ENCODE measurements at regions not wholly inside any gene's neighbourhood (a gene's known extent, or its start where the extent isn't known, plus 50 kb on each side); places are given as distances from the start of the nearest gene placed in this dataset.
"Not testable (repeated sequence)": the region's sequence is repeated elsewhere in the genome, so short reads cannot be mapped to it uniquely, and the experiment has no call there.

DNA sequence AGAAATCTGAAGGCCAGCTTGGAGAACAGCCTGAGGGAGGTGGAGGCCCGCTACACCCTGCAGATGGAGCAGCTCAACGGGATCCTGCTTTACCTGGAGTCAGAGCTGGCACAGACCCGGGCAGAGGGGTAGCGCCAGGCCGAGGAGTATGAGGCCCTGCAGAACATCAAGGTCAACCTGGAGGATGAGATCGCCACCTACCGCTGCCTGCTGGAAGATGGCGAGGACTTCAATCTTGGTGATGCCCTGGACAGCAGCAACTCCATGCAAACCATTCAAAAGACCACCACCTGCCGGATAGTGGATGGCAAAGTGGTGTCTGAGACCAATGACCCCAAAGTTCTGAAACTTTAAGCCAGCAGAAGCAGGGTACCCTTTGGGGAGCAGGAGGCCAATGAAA, 318.4 kb downstream of the ZFHX3 start:
- DNase-seq (ENCODE audit: low spot score), result not testable (repeated sequence)

DNA sequence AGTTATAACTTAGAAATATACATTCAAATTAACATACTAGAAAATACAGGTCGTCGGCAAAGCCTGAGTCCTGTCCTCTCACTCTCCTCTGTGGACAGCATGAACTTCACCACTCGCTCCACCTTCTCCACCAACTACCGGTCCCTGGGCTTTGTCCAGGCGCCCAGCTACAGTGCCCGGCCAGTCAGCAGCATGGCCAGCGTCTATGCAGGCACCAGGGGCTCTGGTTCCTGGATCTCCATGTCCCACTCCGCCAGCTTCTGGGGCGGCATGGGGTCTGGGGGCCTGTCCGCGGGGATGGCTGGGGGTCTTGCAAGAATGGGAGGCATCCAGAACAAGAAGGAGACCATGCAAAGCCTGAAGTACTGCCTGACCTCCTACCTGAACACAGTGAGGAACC, 319.4 kb downstream of the ZFHX3 start:
- no peak for DNase-seq (ENCODE audit: low spot score)

DNA sequence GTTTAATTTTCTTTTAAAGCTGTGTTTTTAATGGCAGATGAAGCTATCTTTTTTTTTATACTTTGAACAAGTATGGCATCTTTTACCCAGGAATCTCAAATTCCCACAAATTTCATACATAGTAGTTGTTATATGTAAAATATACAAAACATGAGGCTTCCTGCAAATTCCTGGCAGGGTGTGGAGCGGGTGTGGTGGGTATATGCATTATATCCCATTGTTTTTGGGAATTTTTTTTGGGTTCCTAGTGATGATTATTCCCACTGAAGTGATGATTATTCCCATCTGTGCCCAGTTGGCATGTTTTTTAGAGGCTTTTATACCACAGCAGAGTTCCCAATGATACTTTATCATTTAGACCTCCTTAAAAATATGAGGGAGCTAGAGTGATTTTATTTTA, 320.4 kb downstream of the ZFHX3 start:
- no peak for DNase-seq (ENCODE audit: low spot score)

- no peak for DNase-seq (ENCODE audit: low spot score)
These were observed 322.3 kb downstream of the ZFHX3 start for GRCh38 chr16:72725643-72726042.

DNA sequence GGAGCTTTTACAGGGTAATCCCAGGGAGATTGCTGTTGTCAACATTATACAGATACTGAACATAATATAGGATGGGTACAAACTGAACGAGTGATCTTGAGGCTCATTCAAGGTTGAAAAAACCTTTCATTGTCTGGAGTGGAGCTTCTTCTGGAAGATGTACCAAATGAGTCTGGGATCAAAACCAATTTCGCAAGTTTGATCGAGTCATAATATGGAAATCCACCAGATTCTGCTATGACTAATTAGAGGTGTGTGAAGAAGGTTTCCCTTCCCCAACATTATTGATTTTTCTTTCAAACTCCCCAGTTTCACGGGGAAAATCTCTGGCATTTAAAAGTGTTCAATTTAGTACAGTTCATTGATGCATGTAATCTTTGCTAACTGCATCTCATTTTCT, 324.1 kb downstream of the ZFHX3 start:
- DNase-seq (ENCODE audit: low spot score), result peak; percentile 57

- no peak for DNase-seq (ENCODE audit: low spot score)
These were observed 325.4 kb downstream of the ZFHX3 start for GRCh38 chr16:72722552-72722951.

DNA sequence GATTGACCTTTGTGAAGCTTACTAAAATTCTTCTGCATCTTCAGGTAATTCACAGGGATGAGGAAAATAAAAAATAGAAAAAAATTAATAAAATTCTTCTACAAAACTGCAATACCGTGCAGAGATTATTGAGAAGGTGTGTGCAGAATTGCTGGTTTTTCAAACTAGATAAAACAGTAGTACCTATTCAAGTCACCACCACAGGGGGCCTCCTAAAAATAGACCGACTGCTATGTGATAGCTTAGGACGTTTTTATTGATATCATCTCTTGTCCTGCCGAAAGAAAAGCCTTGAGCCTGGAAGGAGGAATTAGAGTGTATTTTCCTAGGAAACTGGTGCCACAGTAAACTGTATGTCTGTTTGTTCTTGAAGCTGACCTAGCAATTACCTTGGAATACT, 325.9 kb downstream of the ZFHX3 start:
- DNase-seq (ENCODE audit: low spot score), result no peak

DNA sequence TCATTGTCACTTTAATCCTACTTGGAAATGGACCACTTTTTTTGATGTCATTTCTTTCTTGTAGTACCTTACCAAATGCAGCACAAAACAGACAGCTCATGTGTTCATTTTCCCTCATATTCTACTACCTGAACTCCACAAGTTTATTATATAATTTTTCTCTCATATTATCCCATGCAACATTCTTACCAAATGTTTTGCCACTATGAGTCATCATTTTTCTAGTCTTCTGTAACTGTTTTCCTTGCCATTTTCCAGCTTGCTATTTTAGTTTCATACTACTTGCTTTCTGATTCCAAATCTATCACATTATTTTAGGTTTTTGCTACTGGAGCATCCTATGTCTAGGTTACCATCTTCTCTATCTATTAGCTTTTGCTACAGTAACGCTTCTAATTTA, 332.7 kb downstream of the ZFHX3 start:
- peak; percentile 33 for DNase-seq (ENCODE audit: low spot score)

DNA sequence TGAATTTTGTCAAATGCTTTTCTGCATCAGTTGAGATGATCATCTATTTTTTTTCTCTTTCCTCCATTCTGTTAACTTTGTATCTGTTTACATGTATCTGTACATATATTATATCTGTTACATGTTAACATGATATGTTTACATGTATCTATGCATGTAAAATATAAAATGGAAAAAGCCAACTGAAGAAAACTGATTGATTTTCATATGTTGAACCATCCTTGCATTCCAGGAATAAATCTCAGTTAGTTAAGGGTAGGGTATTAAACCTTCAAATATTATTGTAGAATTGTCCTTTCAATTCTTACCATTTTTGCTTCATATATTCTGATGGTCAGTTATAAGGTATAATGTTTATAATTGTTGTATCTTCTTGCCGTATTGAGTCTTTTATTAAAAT, 336.1 kb downstream of the ZFHX3 start:
- DNase-seq (ENCODE audit: low spot score), result no peak

- DNase-seq (ENCODE audit: low spot score), result no peak
These were observed 342.1 kb downstream of the ZFHX3 start for GRCh38 chr16:72705801-72706200.

GRCh38 chr16:72704746-72705372, 343.1 kb downstream of the ZFHX3 start:
- DNase-seq (ENCODE audit: low spot score), result no peak

- DNase-seq (ENCODE audit: low spot score), result peak; percentile 7
These were observed 358.1 kb downstream of the ZFHX3 start for GRCh38 chr16:72689851-72690250.

- DNase-seq (ENCODE audit: low spot score), result no peak
These were observed 367.2 kb downstream of the ZFHX3 start for GRCh38 chr16:72680732-72681131.

GRCh38 chr16:72679856-72680255, 368.1 kb downstream of the ZFHX3 start:
- DNase-seq (ENCODE audit: low spot score), result no peak

DNA sequence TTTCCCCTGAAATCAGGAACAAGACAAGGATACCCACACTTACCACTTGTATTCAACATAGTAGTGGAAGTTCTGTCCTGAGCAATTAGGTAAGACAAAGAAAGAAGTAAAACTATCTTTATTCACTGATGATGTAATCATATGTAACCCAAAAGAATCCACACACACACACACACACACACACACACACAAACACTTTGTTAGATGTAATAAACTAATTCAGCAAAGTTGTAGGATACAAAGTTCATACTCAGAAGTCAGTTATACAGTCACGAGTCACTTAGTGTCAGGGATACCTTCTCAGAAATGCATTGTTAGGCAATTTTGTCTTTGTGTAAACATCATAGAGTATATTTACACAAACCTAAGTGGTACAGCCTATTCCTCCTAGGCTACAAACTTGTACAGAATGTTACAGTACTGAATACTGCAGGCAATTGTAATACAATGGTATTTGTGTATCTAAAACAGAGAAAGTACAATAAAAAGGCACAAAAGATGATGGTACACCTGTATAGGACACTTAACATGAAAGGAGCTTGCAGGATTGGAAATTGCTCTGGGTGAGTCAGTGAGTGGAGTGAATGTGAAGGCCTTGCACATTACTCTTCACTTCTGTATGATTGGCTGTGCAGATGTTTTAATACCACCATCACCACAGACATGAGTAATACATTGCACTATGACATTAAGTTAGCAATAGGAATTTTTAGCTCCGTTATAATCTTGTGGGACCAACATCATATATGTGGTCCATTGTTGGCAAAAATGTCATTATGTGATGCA, 370.1 kb downstream of the ZFHX3 start:
- DNase-seq (ENCODE audit: low spot score), result no peak

GRCh38 chr16:72673118-72673517, 374.8 kb downstream of the ZFHX3 start:
- no peak for DNase-seq (ENCODE audit: low spot score)

DNA sequence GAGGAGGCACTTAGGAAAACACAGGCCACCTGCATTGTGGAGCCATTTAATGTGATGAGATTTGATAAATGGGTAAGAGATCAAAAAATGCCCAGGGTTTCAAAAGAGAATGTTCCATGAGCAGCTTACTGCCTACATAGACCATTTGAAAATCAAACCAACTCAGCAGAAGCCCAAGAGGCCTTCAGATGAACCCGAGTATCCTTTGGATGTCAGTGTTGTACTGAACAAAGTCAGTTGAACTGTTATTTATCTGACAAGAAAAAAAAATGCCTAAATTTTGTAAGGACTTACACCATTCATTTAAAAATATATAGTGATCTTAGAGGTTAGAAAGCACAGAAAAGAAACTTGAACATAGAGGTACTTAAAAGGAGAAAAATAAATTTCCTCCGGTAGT, 381.7 kb downstream of the ZFHX3 start:
- DNase-seq (ENCODE audit: low spot score), result no peak

GRCh38 chr16:72665701-72666100, 382.2 kb downstream of the ZFHX3 start:
- DNase-seq (ENCODE audit: low spot score), result no peak

GRCh38 chr16:72664509-72665408, 383.2 kb downstream of the ZFHX3 start:
- DNase-seq (ENCODE audit: low spot score), result peak; percentile 99

- DNase-seq (ENCODE audit: low spot score), result no peak
These were observed 383.8 kb downstream of the ZFHX3 start for GRCh38 chr16:72664056-72664508.

- DNase-seq (ENCODE audit: low spot score), result no peak
These were observed 388.8 kb downstream of the ZFHX3 start for GRCh38 chr16:72658888-72659717.

DNA sequence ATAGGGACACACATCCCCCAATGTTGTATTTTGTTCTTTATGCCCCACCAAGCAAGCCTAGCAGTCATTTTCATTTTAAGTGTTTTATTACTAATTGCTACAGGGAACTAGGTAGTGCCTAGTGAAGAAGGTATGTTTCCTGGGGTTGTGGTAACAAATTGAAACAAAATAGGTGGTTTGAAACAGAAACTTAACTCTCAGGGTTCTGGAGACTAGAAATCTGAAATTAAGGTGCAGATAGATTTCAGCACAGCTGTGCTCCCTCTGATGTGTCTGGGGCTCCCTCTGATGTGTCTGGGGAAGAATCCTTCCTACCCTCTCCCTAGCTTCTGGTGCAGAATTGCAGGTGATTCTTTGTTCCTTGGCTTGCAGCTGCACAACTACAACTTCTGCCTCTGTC, 390.1 kb downstream of the ZFHX3 start:
- DNase-seq (ENCODE audit: low spot score), result no peak
